Mucosa of stomach (tissue), 1 donor: ENCODE measurements at regions not wholly inside any gene's neighbourhood (a gene's known extent, or its start where the extent isn't known, plus 50 kb on each side); places are given as distances from the start of the nearest gene placed in this dataset.
"Not testable (repeated sequence)": the region's sequence is repeated elsewhere in the genome, so short reads cannot be mapped to it uniquely, and the experiment has no call there.

Experiments used
- H3K27me3 ChIP-seq: one replicate; pipeline ENCODE4 v1.7.0; 2013; ENCODE audit warnings: mild to moderate bottlenecking, low read length; ENCODE audit not compliant: control insufficient read depth, insufficient read depth
- H3K36me3 ChIP-seq: one replicate; pipeline ENCODE4 v1.7.0; 2013; ENCODE audit warnings: low read length; ENCODE audit not compliant: control insufficient read depth, insufficient read depth
- H3K4me1 ChIP-seq: one replicate; pipeline ENCODE4 v1.7.0; 2013; ENCODE audit warnings: mild to moderate bottlenecking, low read length; ENCODE audit not compliant: control insufficient read depth, insufficient read depth
- H3K4me3 ChIP-seq: one replicate; pipeline ENCODE4 v1.7.0; 2013; ENCODE audit warnings: low read length
- H3K9ac ChIP-seq: one replicate; pipeline ENCODE4 v1.7.0; 2013; ENCODE audit warnings: mild to moderate bottlenecking, low read length, moderate library complexity
- H3K9me3 ChIP-seq: one replicate; pipeline ENCODE4 v1.7.0; 2013; ENCODE audit warnings: mild to moderate bottlenecking, low read length, moderate library complexity; ENCODE audit not compliant: control insufficient read depth
- donor health status: Pancreatic carcinoma.

DNA sequence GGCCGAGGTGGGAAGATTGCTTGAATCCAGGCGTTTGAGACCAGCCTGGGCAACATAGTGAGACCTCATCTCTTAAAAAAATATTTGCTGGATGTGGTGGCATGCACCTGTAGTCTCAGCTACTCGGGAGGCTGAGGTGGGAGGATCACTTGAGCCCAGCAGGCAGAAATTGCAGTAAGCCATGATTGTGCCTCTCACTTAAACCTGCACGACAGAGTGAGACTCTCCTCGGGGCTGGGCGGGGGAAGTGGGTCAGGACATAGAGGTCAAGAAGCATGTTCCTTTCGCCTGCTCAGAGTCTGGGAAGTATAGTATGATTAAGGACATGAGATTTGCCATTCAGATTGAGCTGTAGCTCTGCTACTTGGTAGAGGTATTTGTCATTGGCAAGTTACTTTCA is 52.3 kb downstream of the SEPTIN7 start:
- not testable (repeated sequence) for H3K9me3 ChIP-seq, H3K4me1 ChIP-seq

DNA sequence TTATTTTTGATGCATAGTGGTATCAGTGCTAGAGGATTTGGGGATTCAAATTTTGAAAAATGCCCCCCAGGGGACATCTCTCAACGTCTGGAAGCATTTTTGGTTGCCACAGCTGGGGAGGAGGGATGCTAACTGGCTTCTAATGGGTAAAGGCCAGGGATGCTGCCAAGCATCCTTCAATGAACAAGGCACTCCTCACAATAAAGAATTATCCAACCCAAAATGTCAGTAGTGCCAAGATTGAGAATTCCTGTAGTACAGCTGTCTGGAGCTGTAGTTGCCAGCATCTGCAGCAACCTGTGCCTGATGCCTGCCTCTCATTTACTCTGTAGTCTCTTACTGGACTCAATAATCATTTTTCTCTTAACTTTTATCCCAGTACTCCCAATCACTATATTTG is 53.5 kb downstream of the SEPTIN7 start:
- Histone ChIP-seq H3K4me3 (no peak overlapping the region), H3K27me3 (no peaks in the 10 kb centered on the region), H3K36me3 (no peaks in the 10 kb centered on the region), H3K9ac (no peak overlapping the region), H3K9me3 (no peaks in the 10 kb centered on the region), H3K4me1 (no peaks in the 10 kb centered on the region)

More for the DNA sequence above, 52.3 kb downstream of the SEPTIN7 start:
- not testable (repeated sequence) for H3K36me3 ChIP-seq, H3K27me3 ChIP-seq, H3K9ac ChIP-seq, H3K4me3 ChIP-seq

DNA sequence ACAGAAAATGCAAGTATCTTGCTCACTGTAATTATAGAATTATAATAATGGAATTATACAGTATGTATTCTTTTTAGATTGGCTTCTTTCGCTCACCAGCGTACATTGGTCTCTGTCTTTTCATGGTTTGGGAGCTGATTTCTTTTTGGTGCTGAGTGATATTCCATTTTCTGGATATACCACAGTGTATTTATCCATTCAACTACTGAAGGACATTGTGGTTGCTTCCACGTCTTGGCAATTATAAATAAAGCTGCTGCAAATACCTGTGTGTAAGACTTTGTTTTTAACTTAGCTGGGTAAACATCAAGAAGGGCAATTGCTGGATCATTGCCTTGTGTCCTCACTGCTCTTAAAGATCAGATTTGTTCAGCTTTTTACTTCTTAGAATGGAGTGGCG is 55.3 kb downstream of the SEPTIN7 start:
- Histone ChIP-seq H3K27me3 (no peaks in the 10 kb centered on the region), H3K9me3 (no peaks in the 10 kb centered on the region), H3K36me3 (no peaks in the 10 kb centered on the region), H3K4me3 (no peak overlapping the region), H3K9ac (no peak overlapping the region), H3K4me1 (no peaks in the 10 kb centered on the region)

- H3K27me3 ChIP-seq, result no peaks in the 10 kb centered on the region
- no peaks in the 10 kb centered on the region for H3K9me3 ChIP-seq
- H3K36me3 ChIP-seq, result no peaks in the 10 kb centered on the region
- H3K4me3 ChIP-seq, result no peak overlapping the region
- no peak overlapping the region for H3K9ac ChIP-seq
- peaks cover under 1% of the 10 kb centered on the region for H3K4me1 ChIP-seq
Measured at GRCh38 chr7:35860664-35861063, 59.8 kb downstream of the SEPTIN7 start.

GRCh38 chr7:35865287-35865686 is 64.4 kb downstream of the SEPTIN7 start:
- H3K4me3 ChIP-seq, result no peak overlapping the region
- H3K27me3 ChIP-seq, result no peaks in the 10 kb centered on the region
- H3K9me3 ChIP-seq, result no peaks in the 10 kb centered on the region
- H3K36me3 ChIP-seq, result no peaks in the 10 kb centered on the region
- H3K4me1 ChIP-seq, result peaks cover 7% of the 10 kb centered on the region
- no peak overlapping the region for H3K9ac ChIP-seq

DNA sequence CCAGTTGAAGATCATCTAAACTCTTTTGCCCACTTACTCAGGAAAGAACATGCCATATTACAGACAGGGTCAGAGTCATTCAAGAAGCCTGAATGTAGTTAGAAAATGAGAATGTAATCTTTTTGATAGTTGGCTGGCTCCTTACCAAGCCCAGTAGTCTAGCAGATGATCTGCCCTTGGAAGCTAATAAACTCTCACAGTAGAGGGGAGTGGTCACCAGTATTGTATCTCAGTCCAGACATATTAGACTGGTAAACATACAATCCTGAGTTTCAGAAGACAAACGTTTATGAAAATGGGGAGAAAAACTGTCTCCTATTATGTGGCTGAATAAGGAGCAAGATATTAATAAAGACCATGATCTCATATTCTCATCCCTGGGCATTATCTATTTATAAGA is 65.3 kb downstream of the SEPTIN7 start:
- H3K9me3 ChIP-seq, result no peaks in the 10 kb centered on the region
- H3K36me3 ChIP-seq, result no peaks in the 10 kb centered on the region
- H3K4me3 ChIP-seq, result no peak overlapping the region
- no peak overlapping the region for H3K9ac ChIP-seq
- H3K4me1 ChIP-seq, result peaks cover 7% of the 10 kb centered on the region
- no peaks in the 10 kb centered on the region for H3K27me3 ChIP-seq

- not testable (repeated sequence) for H3K9ac ChIP-seq, H3K4me1 ChIP-seq, H3K27me3 ChIP-seq, H3K4me3 ChIP-seq, H3K9me3 ChIP-seq, H3K36me3 ChIP-seq
Measured at GRCh38 chr7:35869117-35869516, 68.3 kb downstream of the SEPTIN7 start.

- Histone ChIP-seq H3K4me1 (peaks cover 7% of the 10 kb centered on the region), H3K27me3 (no peaks in the 10 kb centered on the region), H3K9ac (no peak overlapping the region), H3K4me3 (no peak overlapping the region), H3K9me3 (no peaks in the 10 kb centered on the region), H3K36me3 (no peaks in the 10 kb centered on the region)
Measured at GRCh38 chr7:35869810-35870209, 69.0 kb downstream of the SEPTIN7 start.

- Histone ChIP-seq H3K4me3 (no peak overlapping the region), H3K9me3 (no peaks in the 10 kb centered on the region), H3K36me3 (no peaks in the 10 kb centered on the region), H3K4me1 (no peaks in the 10 kb centered on the region), H3K27me3 (no peaks in the 10 kb centered on the region), H3K9ac (no peak overlapping the region)
Measured at GRCh38 chr7:35871856-35872255, 71.0 kb downstream of the SEPTIN7 start.

GRCh38 chr7:35874886-35875285 is 74.0 kb downstream of the SEPTIN7 start:
- H3K4me1 ChIP-seq, result no peaks in the 10 kb centered on the region
- H3K27me3 ChIP-seq, result no peaks in the 10 kb centered on the region
- H3K36me3 ChIP-seq, result no peaks in the 10 kb centered on the region
- H3K9ac ChIP-seq, result no peak overlapping the region
- H3K4me3 ChIP-seq, result no peak overlapping the region
- no peaks in the 10 kb centered on the region for H3K9me3 ChIP-seq

- Histone ChIP-seq H3K36me3 (no peaks in the 10 kb centered on the region), H3K27me3 (no peaks in the 10 kb centered on the region), H3K4me3 (no peak overlapping the region), H3K4me1 (no peaks in the 10 kb centered on the region), H3K9ac (no peak overlapping the region), H3K9me3 (no peaks in the 10 kb centered on the region)
Measured at GRCh38 chr7:35875292-35875691, 74.4 kb downstream of the SEPTIN7 start.

DNA sequence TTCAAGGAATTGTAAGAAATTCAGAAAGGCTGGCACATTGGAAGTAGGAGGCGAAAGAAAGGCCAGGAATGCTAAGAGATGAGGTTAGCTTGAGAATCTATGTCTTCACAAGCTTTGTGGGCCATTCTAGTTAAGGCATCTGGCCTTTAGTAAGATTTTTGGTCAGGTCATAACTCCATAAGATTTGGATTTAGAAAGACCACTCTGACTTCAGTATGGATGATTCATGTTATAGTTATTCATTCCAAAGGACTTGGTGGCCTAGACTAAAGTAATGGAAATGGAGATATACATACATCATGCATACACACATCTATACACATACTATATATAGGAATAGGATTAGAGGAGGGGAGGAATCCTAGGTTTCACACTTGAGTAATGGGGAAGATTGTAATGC is 77.5 kb downstream of the SEPTIN7 start:
- Histone ChIP-seq H3K27me3 (no peaks in the 10 kb centered on the region), H3K9me3 (no peaks in the 10 kb centered on the region), H3K36me3 (no peaks in the 10 kb centered on the region), H3K4me3 (no peak overlapping the region), H3K4me1 (no peaks in the 10 kb centered on the region), H3K9ac (no peak overlapping the region)

- not testable (repeated sequence) for H3K4me1 ChIP-seq, H3K36me3 ChIP-seq
Measured at GRCh38 chr7:35887430-35887829, 86.6 kb downstream of the SEPTIN7 start.

More at GRCh38 chr7:35887430-35887829, 86.6 kb downstream of the SEPTIN7 start:
- not testable (repeated sequence) for H3K9ac ChIP-seq, H3K9me3 ChIP-seq, H3K27me3 ChIP-seq, H3K4me3 ChIP-seq
